Adrenal gland (tissue), 9 donors: ENCODE measurements at regions not wholly inside any gene's neighbourhood (a gene's known extent, or its start where the extent isn't known, plus 50 kb on each side); places are given as distances from the start of the nearest gene placed in this dataset.

Experiments
- DNase-seq, 7 donors: peaks; one replicate each; pipeline ENCODE4 v3.0.0-alpha.2; 2019 to 2020
- H3K27ac ChIP-seq, 5 donors: fragments of 200-600 bp; sonication (generic) in 4 of 5; 1 replicate in 3 of 5; 2 replicates in 2 of 5; pipeline versions ENCODE4 v1.5.1 to v1.8.0; 2016 to 2020; ENCODE audit warnings: mild to moderate bottlenecking in 1 of 5
- H3K27me3 ChIP-seq: fragments of 200-600 bp; 2 replicates; pipeline ENCODE4 v1.8.0; 2021
- H3K36me3 ChIP-seq, 2 donors: fragments of 200-600 bp; replicated peaks in 1 of 2; 1 replicate in 1 of 2; 2 replicates in 1 of 2; pipeline versions ENCODE4 v1.5.1 to v1.8.0; 2018 to 2022
- H3K4me1 ChIP-seq, 2 donors: fragments of 200-600 bp; replicated peaks in 1 of 2; 1 replicate in 1 of 2; 2 replicates in 1 of 2; pipeline versions ENCODE4 v1.5.1 to v1.8.0; 2018 to 2021
- H3K4me3 ChIP-seq, 4 donors: fragments of 200-600 bp; sonication (generic) in 3 of 4; one replicate each; pipeline ENCODE4 v1.5.1; 2016 to 2018
- H3K9me3 ChIP-seq, 3 donors: fragments of 200-600 bp; sonication (generic) in 1 of 3; replicated peaks in 1 of 3; 1 replicate in 2 of 3; 2 replicates in 1 of 3; pipeline versions ENCODE4 v1.5.1 to v1.8.0; 2016 to 2021
- POLR2A ChIP-seq, 2 donors: fragments of 450-650 bp; IDR thresholded peaks; one replicate each; pipeline ENCODE4 v1.6.1; 2017; ENCODE audit warnings: antibody characterized with exemption in 2 of 2, mild to moderate bottlenecking in 2 of 2, moderate library complexity in 1 of 2
- WGBS, 4 donors: extraction: QIAGEN DNeasy Blood & Tissue Kit in 2 of 4; methylation state at CpG; one replicate each; pipeline versions ENCODE4 v1.1.5 to v1.1.7; 2013 to 2017; 5-methylcytosine and 5-hydroxymethylcytosine counted together
- intact Hi-C, 2 donors: fragments of 100-400 bp; cut with DNase I; formaldehyde crosslinking; loops; one replicate each; pipeline versions ENCODE4 v1.14.1 to v1.15.0; 2022 to 2023
- TF ChIP-seq, protein P1 (sequence below), 6 experiments: fragments of 450-650 bp in 4 of 6; fragments of 200-600 bp in 2 of 6; sonication (generic) in 1 of 6; IDR thresholded peaks; 1 replicate in 5 of 6; 2 replicates in 1 of 6; pipeline versions ENCODE4 v1.5.1 to v1.8.0; 2016 to 2021; ENCODE audit warnings: antibody characterized with exemption in 6 of 6, mild to moderate bottlenecking in 2 of 6, moderate library complexity in 1 of 6
- donor health status: healthy with polysubstance abuse.
- donor health status: Bipolar disorder and iron deficiency.
- donor health status: DM: yes; HTN: yes; CAD: no.
- donor health status: DM: no; HTN: no; CAD: no.
- donor health status: DM: no; HTN: no; CAD: no.

DNA sequence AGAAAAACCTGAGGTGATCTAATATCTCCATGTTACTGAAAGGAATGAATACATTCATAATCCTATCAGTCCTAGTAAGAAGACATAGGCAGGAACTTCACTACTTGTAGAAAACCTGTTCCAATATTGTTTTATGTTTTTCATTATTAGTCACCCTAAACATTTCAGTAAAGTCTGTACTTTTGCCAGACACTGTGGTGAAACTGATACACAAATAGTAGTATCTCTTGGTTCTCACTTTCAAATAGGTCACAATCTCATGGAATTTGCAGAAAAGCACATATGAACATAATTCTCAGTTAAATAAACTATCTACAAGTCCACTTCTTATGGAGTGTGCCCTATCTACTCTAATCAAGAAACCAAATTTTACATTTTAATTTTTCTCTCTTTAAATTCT is 88.3 kb upstream of the PCDH9 start:
- intact Hi-C loops, result no loop called here
- no peak for DNase-seq
- Histone ChIP-seq H3K27me3 (no peaks in the 10 kb centered on the region), H3K9me3 (no peaks in the 10 kb centered on the region), H3K4me3 (no peak overlapping the region), H3K27ac (no peak overlapping the region), H3K4me1 (no peaks in the 10 kb centered on the region), H3K36me3 (no peaks in the 10 kb centered on the region)
- TF ChIP-seq POLR2A (IDR thresholded peaks at IDR 0.05), result no peak
- TF ChIP-seq, protein P1, sequence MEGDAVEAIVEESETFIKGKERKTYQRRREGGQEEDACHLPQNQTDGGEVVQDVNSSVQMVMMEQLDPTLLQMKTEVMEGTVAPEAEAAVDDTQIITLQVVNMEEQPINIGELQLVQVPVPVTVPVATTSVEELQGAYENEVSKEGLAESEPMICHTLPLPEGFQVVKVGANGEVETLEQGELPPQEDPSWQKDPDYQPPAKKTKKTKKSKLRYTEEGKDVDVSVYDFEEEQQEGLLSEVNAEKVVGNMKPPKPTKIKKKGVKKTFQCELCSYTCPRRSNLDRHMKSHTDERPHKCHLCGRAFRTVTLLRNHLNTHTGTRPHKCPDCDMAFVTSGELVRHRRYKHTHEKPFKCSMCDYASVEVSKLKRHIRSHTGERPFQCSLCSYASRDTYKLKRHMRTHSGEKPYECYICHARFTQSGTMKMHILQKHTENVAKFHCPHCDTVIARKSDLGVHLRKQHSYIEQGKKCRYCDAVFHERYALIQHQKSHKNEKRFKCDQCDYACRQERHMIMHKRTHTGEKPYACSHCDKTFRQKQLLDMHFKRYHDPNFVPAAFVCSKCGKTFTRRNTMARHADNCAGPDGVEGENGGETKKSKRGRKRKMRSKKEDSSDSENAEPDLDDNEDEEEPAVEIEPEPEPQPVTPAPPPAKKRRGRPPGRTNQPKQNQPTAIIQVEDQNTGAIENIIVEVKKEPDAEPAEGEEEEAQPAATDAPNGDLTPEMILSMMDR (IDR thresholded peaks at IDR 0.05), result no peak

DNA sequence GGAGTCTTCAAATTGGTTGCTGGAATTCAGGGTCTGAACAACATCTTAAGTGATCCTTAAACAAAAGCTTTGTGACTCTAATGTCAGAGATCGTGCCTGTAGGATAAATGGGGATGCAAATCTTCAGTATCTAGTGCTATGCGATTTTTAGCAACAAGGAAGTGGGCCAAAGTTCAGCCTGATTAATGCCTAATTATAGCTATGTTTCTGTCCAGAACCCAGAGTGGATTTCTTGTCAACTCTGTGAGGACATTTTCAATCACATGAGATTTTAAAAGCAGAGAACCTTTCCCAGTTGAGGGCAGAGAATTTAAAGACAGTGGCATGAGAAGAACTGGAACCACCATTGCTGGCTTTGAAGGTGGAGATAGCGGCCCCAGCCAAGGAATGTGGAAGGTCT is 84.3 kb upstream of the PCDH9 start:
- WGBS, 4 donors, result 61 to 81% (median 68%) methylated on average over 3 of the region's 3 CpGs
- intact Hi-C loops, result no loop called here
- Histone ChIP-seq H3K36me3 (no peaks in the 10 kb centered on the region), H3K4me1 (no peaks in the 10 kb centered on the region), H3K4me3 (no peak overlapping the region), H3K27ac (no peak overlapping the region), H3K9me3 (no peaks in the 10 kb centered on the region), H3K27me3 (no peaks in the 10 kb centered on the region)
- no peak for TF ChIP-seq POLR2A (IDR thresholded peaks at IDR 0.05)
- TF ChIP-seq, protein P1 (IDR thresholded peaks at IDR 0.05), result no peak
- DNase-seq, result no peak

DNA sequence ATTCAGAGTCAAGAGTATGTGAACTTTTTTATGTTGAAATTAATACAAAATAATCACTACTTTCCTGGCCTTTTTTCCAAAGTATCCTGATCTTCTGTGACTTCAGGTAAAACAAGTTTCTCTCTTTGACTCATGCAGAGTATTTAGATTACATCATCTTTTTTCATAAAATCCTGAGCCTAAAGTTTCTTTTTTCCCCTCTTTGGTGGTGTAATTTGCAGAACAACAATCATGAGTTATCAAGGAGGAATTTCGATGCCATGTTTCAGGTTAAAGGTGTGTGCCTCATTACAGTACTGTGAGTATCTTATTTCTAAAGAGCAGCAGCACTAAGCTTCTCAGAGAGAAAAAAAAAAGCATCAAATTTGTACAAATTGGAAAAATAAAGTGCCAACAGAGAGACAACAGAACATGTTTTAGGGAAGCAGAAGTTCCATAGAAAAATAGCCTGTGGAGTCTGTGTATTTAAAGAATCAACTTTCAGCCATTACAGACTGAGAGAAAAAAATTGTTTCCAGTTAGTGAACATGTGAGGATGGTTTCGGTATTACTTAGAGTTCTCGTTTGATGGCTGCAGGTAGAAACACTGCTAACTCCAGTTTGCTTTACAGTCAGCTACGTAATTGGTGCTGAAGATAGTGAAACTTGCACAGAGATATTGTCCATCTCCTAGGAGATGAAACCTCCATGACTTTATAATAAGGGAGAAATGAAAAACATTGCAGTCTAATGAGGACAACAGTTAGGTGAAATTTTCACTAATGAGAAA is 78.1 kb upstream of the PCDH9 start:
- Histone ChIP-seq H3K27ac (no peak overlapping the region), H3K36me3 (no peaks in the 10 kb centered on the region), H3K4me1 (no peaks in the 10 kb centered on the region), H3K9me3 (no peaks in the 10 kb centered on the region), H3K4me3 (no peak overlapping the region), H3K27me3 (no peaks in the 10 kb centered on the region)
- intact Hi-C loops, result no loop called here
- DNase-seq, result no peak
- 73 to 86% (median 75%) methylated on average over 4 of the region's 4 CpGs for whole genome bisulfite sequencing, 4 donors
- TF ChIP-seq, protein P1 (IDR thresholded peaks at IDR 0.05), result no peak
- no peak for TF ChIP-seq POLR2A (IDR thresholded peaks at IDR 0.05)

DNA sequence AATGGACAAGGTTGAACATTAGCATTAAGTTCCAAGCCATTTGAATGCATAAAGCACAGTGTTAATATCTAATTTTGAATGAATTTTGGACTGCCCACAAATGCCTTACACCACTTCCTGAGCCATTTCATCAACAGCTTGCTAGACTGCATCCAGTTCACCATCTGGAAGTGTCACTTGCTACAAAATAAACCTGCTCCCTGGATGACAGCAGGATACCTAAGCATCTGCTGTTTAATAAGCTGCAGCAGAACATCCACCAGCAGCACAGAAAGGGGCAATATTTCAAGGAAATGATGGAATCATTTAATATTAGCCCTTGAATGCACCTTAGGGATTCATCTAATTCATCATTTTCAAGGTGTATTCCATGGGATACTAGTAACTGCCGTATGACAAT is 76.6 kb upstream of the PCDH9 start:
- no peak for DNase-seq
- no peaks in the 10 kb centered on the region for H3K4me1 ChIP-seq
- no peaks in the 10 kb centered on the region for H3K9me3 ChIP-seq
- intact Hi-C loops, result no loop called here
- H3K27ac ChIP-seq, result no peak overlapping the region
- no peak overlapping the region for H3K4me3 ChIP-seq
- no peaks in the 10 kb centered on the region for H3K27me3 ChIP-seq
- H3K36me3 ChIP-seq, result no peaks in the 10 kb centered on the region
- 70 to 86% (median 78%) methylated on average over 1 of the region's 1 CpG for WGBS, 4 donors
- no peak for TF ChIP-seq POLR2A (IDR thresholded peaks at IDR 0.05)
- TF ChIP-seq, protein P1 (IDR thresholded peaks at IDR 0.05), result no peak
